ENCODE measurements at regions not wholly inside any gene's neighbourhood (a gene's known extent, or its start where the extent isn't known, plus 50 kb on each side); places are given as distances from the start of the nearest gene placed in this dataset.

- TF ChIP-seq ZNF143 (CRISPR knock-in tag; IDR thresholded peaks at IDR 0.05) (no peak), ZNF699 (CRISPR knock-in tag; IDR thresholded peaks at IDR 0.05; ENCODE audit: insufficient replicate concordance) (no peak), POLR2A (conservative IDR thresholded peaks at IDR 0.05) (no peak), DMBX1 (CRISPR knock-in tag; IDR thresholded peaks at IDR 0.05; ENCODE audit: borderline replicate concordance) (no peak), ZBTB40 (IDR thresholded peaks at IDR 0.05) (no peak), ZBTB40 (CRISPR knock-in tag; IDR thresholded peaks at IDR 0.05) (no peak), ZNF507 (tag; conservative IDR thresholded peaks at IDR 0.05) (no peak), PML (IDR thresholded peaks at IDR 0.05; ENCODE audit: low read length) (no peak), CBFA2T2 (conservative IDR thresholded peaks at IDR 0.05) (no peak), NR3C1 (CRISPR knock-in tag; IDR thresholded peaks at IDR 0.05) (no peak), BRF2 (IDR thresholded peaks at IDR 0.05; ENCODE audit: borderline replicate concordance, insufficient read depth, insufficient read length) (no peak)
- Histone ChIP-seq H3K36me3 (ENCODE audit: control insufficient read depth, insufficient read depth, low read length) (no peaks in the 10 kb centered on the region), H3K27ac (ENCODE audit: extremely low read depth, low read depth, low read length) (no peak overlapping the region), H3K4me2 (ENCODE audit: insufficient read depth, low read length) (no peak overlapping the region), H3K27me3 (ENCODE audit: control insufficient read depth in 2 of 2, insufficient read depth in 2 of 2, low read length in 2 of 2) (peaks cover 13 to 52% of the 10 kb centered on the region in 2 experiments; a peak in 4 of 5 replicates), H3K9me1 (ENCODE audit: control insufficient read depth, insufficient read depth, low read length) (no peaks in the 10 kb centered on the region), H2AFZ (ENCODE audit: low read depth, low read length) (no peak overlapping the region), H4K20me1 (replicated peaks; ENCODE audit: control insufficient read depth, insufficient read depth, low read length) (peaks cover 6% of the 10 kb centered on the region; the same call in 1 of the 2 replicates), H3K4me1 (replicated peaks in 1 of 2; ENCODE audit: control insufficient read depth in 2 of 2, insufficient read depth in 2 of 2, low read length in 2 of 2) (no peaks in the 10 kb centered on the region), H3K9ac (ENCODE audit: insufficient read depth in 1 of 2, low read depth in 2 of 2, low read length in 2 of 2) (no peak overlapping the region), H3K9me3 (replicated peaks; ENCODE audit: control insufficient read depth, insufficient read depth, low read depth, low read length) (no peaks in the 10 kb centered on the region), H3K4me3 (no peak overlapping the region), H3K79me2 (ENCODE audit: control insufficient read depth, insufficient read depth, low read length) (no peaks in the 10 kb centered on the region)
- CTCF ChIA-PET (ENCODE audit: low intra/inter-chr PET ratio): no interaction called here
- FAIRE-seq (no peak), ATAC-seq (no peak), DNase-seq (ENCODE audit: extremely low read depth in 1 of 4, low spot score in 3 of 4) (no peak)
- no TSS peak for BruUV-seq (replicated peaks)
- POLR2A ChIA-PET: no interaction called here
- WGBS (ENCODE audit: insufficient coverage, low coverage, missing lambda C conversion rate): under 1% methylated on average over 8 of the region's 9 CpGs
- in situ Hi-C loops (cut with MboI) (no loop called here), intact Hi-C loops (cut with micrococcal nuclease) (no loop called here)
Observed at GRCh38 chr11:70622091-70622490, 223.8 kb downstream of the CTTN start.

All from K562 (cell line).